ENCODE measurements at regions not wholly inside any gene's neighbourhood (a gene's known extent, or its start where the extent isn't known, plus 50 kb on each side); places are given as distances from the start of the nearest gene placed in this dataset.

- ChIA-PET POLR2A (no interaction called here), CTCF (no interaction called here)
- no peak for DNase-seq (ENCODE audit: low read depth)
- TF ChIP-seq CTCF (IDR thresholded peaks at IDR 0.05; ENCODE audit: insufficient read depth, low read depth, low read length), result no peak
- Histone ChIP-seq H3K27me3 (ENCODE audit: control insufficient read depth, insufficient read depth, low read length) (no peaks in the 10 kb centered on the region), H3K36me3 (ENCODE audit: control insufficient read depth, insufficient read depth, low read length) (no peaks in the 10 kb centered on the region), H3K4me3 (ENCODE audit: low read depth, low read length) (no peak overlapping the region)
Observed at GRCh38 chrX:69038188-69038587, 127.1 kb downstream of the PJA1 start.

GRCh38 chrX:69037786-69038185 lies 127.5 kb downstream of the PJA1 start:
- TF ChIP-seq CTCF (IDR thresholded peaks at IDR 0.05; ENCODE audit: insufficient read depth, low read depth, low read length), result no peak
- CTCF ChIA-PET, result no interaction called here

GRCh38 chrX:69036674-69037573 lies 128.3 kb downstream of the PJA1 start:
- CTCF ChIA-PET, result no interaction called here

More at GRCh38 chrX:69037786-69038185, 127.5 kb downstream of the PJA1 start:
- Histone ChIP-seq H3K4me3 (ENCODE audit: low read depth, low read length) (no peak overlapping the region), H3K36me3 (ENCODE audit: control insufficient read depth, insufficient read depth, low read length) (no peaks in the 10 kb centered on the region), H3K27me3 (ENCODE audit: control insufficient read depth, insufficient read depth, low read length) (no peaks in the 10 kb centered on the region)
- POLR2A ChIA-PET, result no interaction called here
- DNase-seq (ENCODE audit: low read depth), result no peak

GRCh38 chrX:69034451-69034850 lies 130.8 kb downstream of the PJA1 start:
- ChIA-PET POLR2A (no interaction called here), CTCF (no interaction called here)
- Histone ChIP-seq H3K27me3 (ENCODE audit: control insufficient read depth, insufficient read depth, low read length) (no peaks in the 10 kb centered on the region), H3K4me3 (ENCODE audit: low read depth, low read length) (no peak overlapping the region), H3K36me3 (ENCODE audit: control insufficient read depth, insufficient read depth, low read length) (no peaks in the 10 kb centered on the region)
- DNase-seq (ENCODE audit: low read depth), result no peak
- TF ChIP-seq CTCF (IDR thresholded peaks at IDR 0.05; ENCODE audit: insufficient read depth, low read depth, low read length), result no peak

More at GRCh38 chrX:69036674-69037573, 128.3 kb downstream of the PJA1 start:
- no peaks in the 10 kb centered on the region for H3K27me3 ChIP-seq (ENCODE audit: control insufficient read depth, insufficient read depth, low read length)
- DNase-seq (ENCODE audit: low read depth), result no peak
- H3K36me3 ChIP-seq (ENCODE audit: control insufficient read depth, insufficient read depth, low read length), result no peaks in the 10 kb centered on the region
- no peak for TF ChIP-seq CTCF (IDR thresholded peaks at IDR 0.05; ENCODE audit: insufficient read depth, low read depth, low read length)
- POLR2A ChIA-PET, result interaction anchor here (0.6 kb wide), 1 partner anchor 206 kb away, joined by 3 read pairs; no protein-coding TSS in a partner anchor
- no peak overlapping the region for H3K4me3 ChIP-seq (ENCODE audit: low read depth, low read length)

- TF ChIP-seq CTCF (IDR thresholded peaks at IDR 0.05; ENCODE audit: insufficient read depth, low read depth, low read length), result no peak
- CTCF ChIA-PET, result no interaction called here
- Histone ChIP-seq H3K27me3 (ENCODE audit: control insufficient read depth, insufficient read depth, low read length) (no peaks in the 10 kb centered on the region), H3K36me3 (ENCODE audit: control insufficient read depth, insufficient read depth, low read length) (no peaks in the 10 kb centered on the region), H3K4me3 (ENCODE audit: low read depth, low read length) (no peak overlapping the region)
- DNase-seq (ENCODE audit: low read depth), result no peak
- POLR2A ChIA-PET, result no interaction called here
Observed at GRCh38 chrX:69033936-69034335, 131.3 kb downstream of the PJA1 start.

Measured in BJ (cell line).